ENCODE measurements at regions not wholly inside any gene's neighbourhood (a gene's known extent, or its start where the extent isn't known, plus 50 kb on each side); places are given as distances from the start of the nearest gene placed in this dataset.

GRCh38 chr11:82601711-82602110 is 132.0 kb downstream of the FAM181B start:
- ATAC-seq, result no peak

GRCh38 chr11:82599836-82600235 is 133.8 kb downstream of the FAM181B start:
- H3K4me3 ChIP-seq (replicated peaks in 1 of 3; ENCODE audit: insufficient read depth in 1 of 3, low read depth in 2 of 3, low read length in 3 of 3), result no peak overlapping the region
- no peaks in the 10 kb centered on the region for H3K27me3 ChIP-seq (ENCODE audit: control insufficient read depth in 1 of 2, insufficient read depth in 2 of 2, low read length in 2 of 2)
- no peaks in the 10 kb centered on the region for H4K20me1 ChIP-seq (ENCODE audit: insufficient read depth, low read length)
- no peak for DNase-seq (ENCODE audit: low spot score)
- no peak overlapping the region for H3K9ac ChIP-seq (ENCODE audit: insufficient read depth, low read depth, low read length)
- no peak overlapping the region for H3K27ac ChIP-seq (ENCODE audit: extremely low read length, insufficient read depth, low read length)
- no peaks in the 10 kb centered on the region for H3K79me2 ChIP-seq (ENCODE audit: insufficient read depth, low read length)
- no peak overlapping the region for H3K4me2 ChIP-seq (ENCODE audit: low read depth, low read length)
- in situ Hi-C loops (cut with HindIII; ENCODE audit: extremely low pct_ligation_motif_present, low pct_unique_long_range_greater_than_20kb) (no loop called here), intact Hi-C loops (cut with micrococcal nuclease; ENCODE audit: unreplicated experiment) (no loop called here)
- no peaks in the 10 kb centered on the region for H3K4me1 ChIP-seq (ENCODE audit: insufficient read depth, low read length)
- BruUV-seq (replicated peaks), result no TSS peak
- WGBS (ENCODE audit: low lambda C conversion rate), result 2% methylated on average over 2 of the region's 2 CpGs
- H2AFZ ChIP-seq (ENCODE audit: low read length), result no peak overlapping the region
- ChIA-PET CTCF (ENCODE audit: low intra/inter-chr PET ratio, low total read pairs) (no interaction called here), POLR2A (no interaction called here)
- H3K9me3 ChIP-seq (ENCODE audit: low read length), result no peaks in the 10 kb centered on the region
- FAIRE-seq, result no peak
- no peaks in the 10 kb centered on the region for H3K36me3 ChIP-seq (replicated peaks in 1 of 2; ENCODE audit: control insufficient read depth in 1 of 2, insufficient read depth in 2 of 2, low read length in 2 of 2)
- no peak for ATAC-seq
- TF ChIP-seq ZNF710 (CRISPR knock-in tag; IDR thresholded peaks at IDR 0.05; ENCODE audit: borderline replicate concordance) (no peak), CERS6 (CRISPR knock-in tag; IDR thresholded peaks at IDR 0.05) (no peak), ZNF253 (CRISPR knock-in tag; IDR thresholded peaks at IDR 0.05; ENCODE audit: borderline replicate concordance) (no peak), HDAC6 (IDR thresholded peaks at IDR 0.05; ENCODE audit: low read depth, low read length) (no peak), ZNF263 (CRISPR knock-in tag; IDR thresholded peaks at IDR 0.05) (no peak), TFAP4 (IDR thresholded peaks at IDR 0.05; ENCODE audit: borderline replicate concordance, low read depth) (no peak), HDAC1 (CRISPR knock-in tag; IDR thresholded peaks at IDR 0.05) (no peak), ZNF563 (CRISPR knock-in tag; IDR thresholded peaks at IDR 0.05) (no peak), ZNF550 (CRISPR knock-in tag; IDR thresholded peaks at IDR 0.05; ENCODE audit: borderline replicate concordance) (no peak), MATR3 (CRISPR knock-in tag; IDR thresholded peaks at IDR 0.05) (no peak)

More at GRCh38 chr11:82601711-82602110, 132.0 kb downstream of the FAM181B start:
- H3K36me3 ChIP-seq (replicated peaks in 1 of 2; ENCODE audit: control insufficient read depth in 1 of 2, insufficient read depth in 2 of 2, low read length in 2 of 2), result no peaks in the 10 kb centered on the region
- in situ Hi-C loops (cut with HindIII; ENCODE audit: extremely low pct_ligation_motif_present, low pct_unique_long_range_greater_than_20kb) (no loop called here), intact Hi-C loops (cut with micrococcal nuclease; ENCODE audit: unreplicated experiment) (no loop called here)
- no peak overlapping the region for H3K4me2 ChIP-seq (ENCODE audit: low read depth, low read length)
- no peak overlapping the region for H2AFZ ChIP-seq (ENCODE audit: low read length)
- ChIA-PET CTCF (ENCODE audit: low intra/inter-chr PET ratio, low total read pairs) (no interaction called here), POLR2A (no interaction called here)
- DNase-seq (ENCODE audit: low spot score), result no peak
- no peaks in the 10 kb centered on the region for H3K27me3 ChIP-seq (ENCODE audit: control insufficient read depth in 1 of 2, insufficient read depth in 2 of 2, low read length in 2 of 2)
- H3K79me2 ChIP-seq (ENCODE audit: insufficient read depth, low read length), result no peaks in the 10 kb centered on the region
- no peak overlapping the region for H3K9ac ChIP-seq (ENCODE audit: insufficient read depth, low read depth, low read length)
- BruUV-seq (replicated peaks), result no TSS peak
- no peak overlapping the region for H3K27ac ChIP-seq (ENCODE audit: extremely low read length, insufficient read depth, low read length)
- H3K4me1 ChIP-seq (ENCODE audit: insufficient read depth, low read length), result no peaks in the 10 kb centered on the region
- no peak for TF ChIP-seq KDM3A (CRISPR knock-in tag; IDR thresholded peaks at IDR 0.05; ENCODE audit: low read depth)
- TF ChIP-seq SMAD3 (CRISPR knock-in tag; IDR thresholded peaks at IDR 0.05), result no peak
- TF ChIP-seq ATF7-NPFF (CRISPR knock-in tag; IDR thresholded peaks at IDR 0.05; ENCODE audit: low read depth), result no peak
- TF ChIP-seq SMAD1 (CRISPR knock-in tag; IDR thresholded peaks at IDR 0.05; ENCODE audit: borderline replicate concordance, low read depth), result no peak
- no peak for TF ChIP-seq BHLHE40 (IDR thresholded peaks at IDR 0.05; ENCODE audit: low read length)
- TF ChIP-seq THAP7 (CRISPR knock-in tag; IDR thresholded peaks at IDR 0.05), result no peak
- no peak for TF ChIP-seq CEBPG (CRISPR knock-in tag; IDR thresholded peaks at IDR 0.05)
- TF ChIP-seq HIVEP1 (CRISPR knock-in tag; IDR thresholded peaks at IDR 0.05), result no peak
- TF ChIP-seq RNF2 (conservative IDR thresholded peaks at IDR 0.05; ENCODE audit: low read depth), result no peak
- no peak for TF ChIP-seq TEAD3 (CRISPR knock-in tag; optimal IDR thresholded peaks at IDR 0.05; ENCODE audit: borderline replicate concordance)
- no peak for TF ChIP-seq KLF12 (CRISPR knock-in tag; IDR thresholded peaks at IDR 0.05; ENCODE audit: borderline replicate concordance)
- 5% methylated on average over 1 of the region's 1 CpG for WGBS (ENCODE audit: low lambda C conversion rate)
- H4K20me1 ChIP-seq (ENCODE audit: insufficient read depth, low read length), result no peaks in the 10 kb centered on the region
- no peak for FAIRE-seq
- H3K9me3 ChIP-seq (ENCODE audit: low read length), result no peaks in the 10 kb centered on the region
- H3K4me3 ChIP-seq (replicated peaks in 1 of 3; ENCODE audit: insufficient read depth in 1 of 3, low read depth in 2 of 3, low read length in 3 of 3), result no peak overlapping the region
